HFFc6 (cell line): ENCODE measurements at regions not wholly inside any gene's neighbourhood (a gene's known extent, or its start where the extent isn't known, plus 50 kb on each side); places are given as distances from the start of the nearest gene placed in this dataset.

Source experiments
- DNase-seq: peaks from one replicate; pipeline ENCODE4 v3.0.0-alpha.2; 2018
- H3K27ac Mint-ChIP-seq: 2 replicates; pipeline ENCODE4 v1.8.0; 2020; ENCODE audit warnings: mild to moderate bottlenecking, mixed read lengths
- H3K27me3 Mint-ChIP-seq: 2 replicates; pipeline ENCODE4 v1.8.0; 2021; ENCODE audit warnings: mild to moderate bottlenecking, moderate library complexity, mixed read lengths; ENCODE audit not compliant: insufficient read depth
- H3K36me3 Mint-ChIP-seq: 2 replicates; pipeline ENCODE4 v1.8.0; 2021; ENCODE audit warnings: low read depth, mixed read lengths
- H3K4me1 Mint-ChIP-seq: 2 replicates; pipeline ENCODE4 v1.8.0; 2020; ENCODE audit warnings: low read depth, mixed read lengths
- H3K4me3 Mint-ChIP-seq: 2 replicates; pipeline ENCODE4 v1.8.0; 2020; ENCODE audit warnings: mild to moderate bottlenecking, moderate library complexity, mixed read lengths
- H3K9me3 Mint-ChIP-seq: 2 replicates; pipeline ENCODE4 v1.8.0; 2020; ENCODE audit warnings: mild to moderate bottlenecking, mixed read lengths
- CTCF ChIP-seq: fragments of 200-600 bp; sonication (generic); IDR thresholded peaks from 2 replicates; pipeline ENCODE4 v1.5.0; 2021; ENCODE audit warnings: antibody characterized with exemption, mild to moderate bottlenecking

GRCh38 chr9:18385696-18386490 is 88.1 kb upstream of the ADAMTSL1 start:
- no peaks in the 10 kb centered on the region for H3K36me3 Mint-ChIP-seq
- peaks cover 2% of the 10 kb centered on the region; the same call in 1 of the 2 replicates for H3K27me3 Mint-ChIP-seq
- peak; percentile 10 for DNase-seq
- H3K4me1 Mint-ChIP-seq, result peaks cover 29% of the 10 kb centered on the region
- H3K4me3 Mint-ChIP-seq, result no peak overlapping the region
- no peak for TF ChIP-seq CTCF
- no peaks in the 10 kb centered on the region for H3K9me3 Mint-ChIP-seq
- H3K27ac Mint-ChIP-seq, result no peak overlapping the region

GRCh38 chr9:18390393-18390792 is 83.6 kb upstream of the ADAMTSL1 start:
- Mint-ChIP-seq H3K27me3 (no peaks in the 10 kb centered on the region), H3K4me1 (peaks cover 36% of the 10 kb centered on the region), H3K27ac (no peak overlapping the region), H3K9me3 (no peaks in the 10 kb centered on the region), H3K36me3 (no peaks in the 10 kb centered on the region), H3K4me3 (no peak overlapping the region)
- DNase-seq, result no peak
- no peak for TF ChIP-seq CTCF

GRCh38 chr9:18393340-18394130 is 80.4 kb upstream of the ADAMTSL1 start:
- H3K27me3 Mint-ChIP-seq, result no peaks in the 10 kb centered on the region
- TF ChIP-seq CTCF, result no peak
- H3K36me3 Mint-ChIP-seq, result no peaks in the 10 kb centered on the region
- H3K4me3 Mint-ChIP-seq, result peak overlapping the region; percentile 41; the same call in 1 of the 2 replicates
- peak overlapping the region; percentile 96 for H3K27ac Mint-ChIP-seq
- DNase-seq, result peak; percentile 94
- peaks cover 23% of the 10 kb centered on the region for H3K4me1 Mint-ChIP-seq
- H3K9me3 Mint-ChIP-seq, result no peaks in the 10 kb centered on the region

- no peaks in the 10 kb centered on the region for H3K36me3 Mint-ChIP-seq
- H3K4me1 Mint-ChIP-seq, result peaks cover 23% of the 10 kb centered on the region
- H3K9me3 Mint-ChIP-seq, result no peaks in the 10 kb centered on the region
- H3K27ac Mint-ChIP-seq, result no peak overlapping the region
- H3K27me3 Mint-ChIP-seq, result no peaks in the 10 kb centered on the region
- TF ChIP-seq CTCF, result no peak
- no peak overlapping the region for H3K4me3 Mint-ChIP-seq
- DNase-seq, result no peak
Measured at GRCh38 chr9:18394847-18395351, 79.1 kb upstream of the ADAMTSL1 start.

- Mint-ChIP-seq H3K4me1 (peaks cover 23% of the 10 kb centered on the region), H3K36me3 (no peaks in the 10 kb centered on the region)
- DNase-seq, result peak; percentile 31
Measured at GRCh38 chr9:18396102-18396728, 77.7 kb upstream of the ADAMTSL1 start.

More at GRCh38 chr9:18396102-18396728, 77.7 kb upstream of the ADAMTSL1 start:
- Mint-ChIP-seq H3K27me3 (no peaks in the 10 kb centered on the region), H3K4me3 (no peak overlapping the region), H3K27ac (no peak overlapping the region), H3K9me3 (no peaks in the 10 kb centered on the region)
- TF ChIP-seq CTCF, result peak; percentile 72
